ENCODE measurements at regions not wholly inside any gene's neighbourhood (a gene's known extent, or its start where the extent isn't known, plus 50 kb on each side); places are given as distances from the start of the nearest gene placed in this dataset.
A peak's percentile ranks its signal among the peaks of the same experiment; 100 is the strongest.

GRCh38 chr2:104368089-104368488, 485.8 kb upstream of the POU3F3 start:
- Mint-ChIP-seq H3K4me3 (no peak overlapping the region), H3K27me3 (ENCODE audit: low read depth) (peaks cover 40% of the 10 kb centered on the region)

GRCh38 chr2:104371087-104371781, 482.7 kb upstream of the POU3F3 start:
- no peak overlapping the region for H3K27ac Mint-ChIP-seq
- H3K36me3 Mint-ChIP-seq: no peaks in the 10 kb centered on the region
- TF ChIP-seq CTCF (IDR thresholded peaks at IDR 0.05; ENCODE audit: unreplicated experiment): no peak
- H3K4me1 Mint-ChIP-seq: no peaks in the 10 kb centered on the region
- H3K4me3 Mint-ChIP-seq: no peak overlapping the region
- DNase-seq (ENCODE audit: low spot score in 2 of 2, unreplicated experiment in 2 of 2): no peak
- peaks cover 38% of the 10 kb centered on the region for H3K27me3 Mint-ChIP-seq (ENCODE audit: low read depth)
- no peaks in the 10 kb centered on the region for H3K9me3 Mint-ChIP-seq

More at GRCh38 chr2:104368089-104368488, 485.8 kb upstream of the POU3F3 start:
- no peak overlapping the region for H3K27ac Mint-ChIP-seq
- no peaks in the 10 kb centered on the region for H3K9me3 Mint-ChIP-seq
- no peak for TF ChIP-seq CTCF (IDR thresholded peaks at IDR 0.05; ENCODE audit: unreplicated experiment)
- H3K4me1 Mint-ChIP-seq: no peaks in the 10 kb centered on the region
- DNase-seq (ENCODE audit: low spot score in 2 of 2, unreplicated experiment in 2 of 2): no peak
- H3K36me3 Mint-ChIP-seq: no peaks in the 10 kb centered on the region

- Mint-ChIP-seq H3K27ac (no peak overlapping the region), H3K27me3 (ENCODE audit: low read depth) (peaks cover 23% of the 10 kb centered on the region), H3K9me3 (no peaks in the 10 kb centered on the region), H3K4me1 (peaks cover 5% of the 10 kb centered on the region), H3K36me3 (no peaks in the 10 kb centered on the region), H3K4me3 (no peak overlapping the region)
- no peak for TF ChIP-seq CTCF (IDR thresholded peaks at IDR 0.05; ENCODE audit: unreplicated experiment)
- no peak for DNase-seq (ENCODE audit: low spot score in 2 of 2, unreplicated experiment in 2 of 2)
Observed at GRCh38 chr2:104375206-104375605, 478.7 kb upstream of the POU3F3 start.

- H3K27ac Mint-ChIP-seq: peak overlapping the region; percentile 70
- no peaks in the 10 kb centered on the region for H3K9me3 Mint-ChIP-seq
- no peaks in the 10 kb centered on the region for H3K36me3 Mint-ChIP-seq
- no peak for DNase-seq (ENCODE audit: low spot score in 2 of 2, unreplicated experiment in 2 of 2)
- H3K4me1 Mint-ChIP-seq: peaks cover 6% of the 10 kb centered on the region
- no peak for TF ChIP-seq CTCF (IDR thresholded peaks at IDR 0.05; ENCODE audit: unreplicated experiment)
- H3K4me3 Mint-ChIP-seq: peak overlapping the region; percentile 76
- peaks cover 28% of the 10 kb centered on the region for H3K27me3 Mint-ChIP-seq (ENCODE audit: low read depth)
Observed at GRCh38 chr2:104378853-104379374, 475.0 kb upstream of the POU3F3 start.

GRCh38 chr2:104384961-104385360, 469.0 kb upstream of the POU3F3 start:
- Mint-ChIP-seq H3K4me1 (peaks cover 3% of the 10 kb centered on the region), H3K9me3 (peaks cover 7% of the 10 kb centered on the region), H3K27me3 (ENCODE audit: low read depth) (peaks cover 29% of the 10 kb centered on the region), H3K4me3 (no peak overlapping the region), H3K27ac (no peak overlapping the region), H3K36me3 (no peaks in the 10 kb centered on the region)
- DNase-seq (ENCODE audit: low spot score in 2 of 2, unreplicated experiment in 2 of 2): no peak
- TF ChIP-seq CTCF (IDR thresholded peaks at IDR 0.05; ENCODE audit: unreplicated experiment): no peak
